H1 (cell line): ENCODE measurements at regions not wholly inside any gene's neighbourhood (a gene's known extent, or its start where the extent isn't known, plus 50 kb on each side); places are given as distances from the start of the nearest gene placed in this dataset.

Experiments
- CTCF ChIA-PET: fragments of 300-600 bp; sonication (Branson Sonifier 250); formaldehyde crosslinking; loops from one replicate; lab custom pipeline; 2021; ENCODE audit not compliant: partially characterized antibody; lab: Charles Lee
- POLR2A ChIA-PET: fragments of 300-600 bp; sonication (Branson Sonifier 250); formaldehyde crosslinking; loops from one replicate; lab custom pipeline; 2021; ENCODE audit warnings: inconsistent platforms; ENCODE audit not compliant: partially characterized antibody; lab: Charles Lee
- DNase-seq, 2 experiments: peaks; one replicate each; pipeline versions ENCODE4 v3.0.0 to v3.0.0-alpha.2; 2010 to 2022; ENCODE audit warnings: low spot score in 2 of 2, low read depth in 1 of 2, mixed read lengths in 1 of 2
- FAIRE-seq: peaks from 2 replicates; lab custom pipeline; 2011; peaks lifted over from hg19 to GRCh38; lab: Jason Lieb, UNC
- H2AFZ ChIP-seq: 2 replicates; pipeline ENCODE4 v1.8.1; 2012; ENCODE audit warnings: low read length, inconsistent platforms
- H2AK5ac ChIP-seq: 2 replicates; pipeline ENCODE4 v1.6.1; 2013; ENCODE audit warnings: low read depth, low read length
- H2BK120ac ChIP-seq: replicated peaks from 2 replicates; pipeline ENCODE3; 2013; ENCODE audit warnings: low read depth, low read length, inconsistent platforms
- H2BK12ac ChIP-seq: 2 replicates; pipeline ENCODE4 v1.6.1; 2013; ENCODE audit warnings: low read depth, low read length
- H2BK15ac ChIP-seq: 2 replicates; pipeline ENCODE4 v1.6.1; 2013; ENCODE audit warnings: low read length
- H2BK20ac ChIP-seq: 2 replicates; pipeline ENCODE4 v1.6.1; 2013; ENCODE audit warnings: low read length
- H2BK5ac ChIP-seq: 2 replicates; pipeline ENCODE4 v1.6.1; 2013; ENCODE audit warnings: low read depth, low read length
- H3K14ac ChIP-seq: 2 replicates; pipeline ENCODE4 v1.6.1; 2013; ENCODE audit warnings: inconsistent platforms; ENCODE audit not compliant: insufficient read length
- H3K18ac ChIP-seq: 2 replicates; pipeline ENCODE4 v1.6.1; 2013; ENCODE audit warnings: low read length; ENCODE audit errors: extremely low read depth
- H3K23ac ChIP-seq: 2 replicates; pipeline ENCODE4 v1.6.1; 2013; ENCODE audit warnings: inconsistent platforms; ENCODE audit not compliant: insufficient read length
- H3K23me2 ChIP-seq: 2 replicates; pipeline ENCODE4 v1.6.1; 2013; ENCODE audit warnings: low read depth, low read length
- H3K27ac ChIP-seq: 2 replicates; pipeline ENCODE4 v1.6.1; 2011; ENCODE audit warnings: low read depth, low read length, inconsistent platforms
- H3K27me3 ChIP-seq, 4 experiments: replicated peaks in 1 of 4; 1 replicate in 1 of 4; 2 replicates in 3 of 4; pipeline versions ENCODE4 v1.6.1 to v1.8.1; 2011 to 2013; ENCODE audit warnings: low read length in 3 of 4, mild to moderate bottlenecking in 3 of 4, inconsistent platforms in 2 of 4, mixed read lengths in 2 of 4, moderate library complexity in 1 of 4; ENCODE audit not compliant: control insufficient read depth in 3 of 4, insufficient read depth in 3 of 4; ENCODE audit errors: extremely low read depth in 1 of 4
- H3K36me3 ChIP-seq, 4 experiments: 2 replicates each; pipeline versions ENCODE4 v1.6.1 to v1.8.1; 2011 to 2013; ENCODE audit warnings: mild to moderate bottlenecking in 4 of 4, low read length in 3 of 4, moderate library complexity in 2 of 4, control low read depth in 1 of 4, inconsistent platforms in 1 of 4; ENCODE audit not compliant: insufficient read depth in 4 of 4, control insufficient read depth in 2 of 4
- H3K4ac ChIP-seq: replicated peaks from 2 replicates; pipeline ENCODE3; 2013; ENCODE audit warnings: low read length, low read depth, mixed read lengths, inconsistent platforms; ENCODE audit not compliant: insufficient read length
- H3K4me1 ChIP-seq, 4 experiments: replicated peaks in 1 of 4; 1 replicate in 1 of 4; 2 replicates in 3 of 4; pipeline versions ENCODE4 v1.6.1 to v1.8.1; 2011 to 2013; ENCODE audit warnings: low read length in 3 of 4, inconsistent platforms in 2 of 4, mixed read lengths in 1 of 4; ENCODE audit not compliant: insufficient read depth in 4 of 4, control insufficient read depth in 3 of 4
- H3K4me2 ChIP-seq, 2 experiments: 2 replicates each; pipeline versions ENCODE4 v1.6.1 to v1.8.1; 2011 to 2013; ENCODE audit warnings: low read depth in 2 of 2, low read length in 2 of 2, control low read depth in 1 of 2, inconsistent platforms in 1 of 2, mild to moderate bottlenecking in 1 of 2; ENCODE audit not compliant: insufficient read depth in 1 of 2
- H3K4me3 ChIP-seq, 4 experiments: fragments of 200-600, 300-600 bp in 1 of 4; sonication (generic), shearing (Covaris generic), sonication (Bioruptor Twin) in 1 of 4; 2 replicates each; pipeline versions ENCODE4 v1.5.1 to v1.8.1; 2011 to 2016; ENCODE audit warnings: low read length in 4 of 4, low read depth in 3 of 4, control low read depth in 2 of 4, inconsistent platforms in 2 of 4, mild to moderate bottlenecking in 2 of 4, mixed read lengths in 1 of 4, moderate library complexity in 1 of 4; ENCODE audit not compliant: insufficient read depth in 2 of 4; ENCODE audit errors: extremely low read depth in 1 of 4
- H3K56ac ChIP-seq: replicated peaks from 2 replicates; pipeline ENCODE3; 2013; ENCODE audit warnings: low read depth, mild to moderate bottlenecking, mixed read lengths, low read length, inconsistent platforms; ENCODE audit not compliant: insufficient read length
- H3K79me1 ChIP-seq: 2 replicates; pipeline ENCODE4 v1.6.1; 2013; ENCODE audit warnings: low read depth, low read length, control low read depth
- H3K79me2 ChIP-seq, 2 experiments: 2 replicates each; pipeline versions ENCODE4 v1.6.1 to v1.8.1; 2012 to 2013; ENCODE audit warnings: low read length in 2 of 2, mild to moderate bottlenecking in 2 of 2, inconsistent platforms in 1 of 2; ENCODE audit not compliant: insufficient read depth in 2 of 2, control insufficient read depth in 1 of 2
- H3K9ac ChIP-seq, 4 experiments: replicated peaks in 1 of 4; 1 replicate in 1 of 4; 2 replicates in 3 of 4; pipeline versions ENCODE4 v1.6.1 to v1.8.1; 2011 to 2013; ENCODE audit warnings: low read depth in 3 of 4, low read length in 3 of 4, control low read depth in 2 of 4, mild to moderate bottlenecking in 2 of 4, moderate library complexity in 2 of 4, inconsistent platforms in 1 of 4; ENCODE audit errors: extremely low read depth in 1 of 4
- H3K9me3 ChIP-seq, 2 experiments: 2 replicates each; pipeline versions ENCODE4 v1.6.1 to v1.8.1; 2012 to 2013; ENCODE audit warnings: mild to moderate bottlenecking in 2 of 2, moderate library complexity in 2 of 2, control low read depth in 1 of 2, inconsistent platforms in 1 of 2, low read depth in 1 of 2, low read length in 1 of 2, mixed read lengths in 1 of 2; ENCODE audit not compliant: insufficient read depth in 2 of 2
- H4K20me1 ChIP-seq, 2 experiments: replicated peaks in 1 of 2; 2 replicates each; pipeline versions ENCODE3 to v1.8.1; 2011 to 2013; ENCODE audit warnings: inconsistent platforms in 2 of 2, low read length in 2 of 2, mild to moderate bottlenecking in 1 of 2; ENCODE audit not compliant: insufficient read depth in 2 of 2, control insufficient read depth in 1 of 2
- H4K5ac ChIP-seq: 2 replicates; pipeline ENCODE4 v1.6.1; 2013; ENCODE audit warnings: low read length, low read depth, mixed read lengths, inconsistent platforms; ENCODE audit not compliant: insufficient read length
- H4K8ac ChIP-seq: 2 replicates; pipeline ENCODE4 v1.8.0; 2013; ENCODE audit warnings: mild to moderate bottlenecking, moderate library complexity, low read length, inconsistent platforms; ENCODE audit not compliant: insufficient read depth; ENCODE audit errors: extremely low read depth
- H4K91ac ChIP-seq: replicated peaks from 2 replicates; pipeline ENCODE3; 2013; ENCODE audit warnings: low read length, mixed read lengths, inconsistent platforms; ENCODE audit not compliant: insufficient read length
- EZH2 ChIP-seq: fragments of 200-600 bp; sonication (generic); IDR thresholded peaks from 2 replicates; pipeline ENCODE4 v1.7.1; 2012; ENCODE audit warnings: low read depth, mild to moderate bottlenecking, moderate library complexity, low read length, inconsistent platforms; ENCODE audit not compliant: severe bottlenecking
- WGBS, 2 experiments: shearing (Covaris generic) in 1 of 2; methylation state at CpG; one replicate each; pipeline versions ENCODE4 v1.1.6 to v1.1.7; 2013 to 2015; ENCODE audit warnings: low lambda C conversion rate in 2 of 2, mixed read lengths in 2 of 2, inconsistent platforms in 1 of 2, low coverage in 1 of 2, missing lambda C conversion rate in 1 of 2; ENCODE audit not compliant: insufficient replicate concordance in 2 of 2, insufficient coverage in 1 of 2, insufficient read length in 1 of 2; ENCODE audit errors: extremely low coverage in 1 of 2, missing lambda C conversion rate in 1 of 2; 5-methylcytosine and 5-hydroxymethylcytosine counted together

DNA sequence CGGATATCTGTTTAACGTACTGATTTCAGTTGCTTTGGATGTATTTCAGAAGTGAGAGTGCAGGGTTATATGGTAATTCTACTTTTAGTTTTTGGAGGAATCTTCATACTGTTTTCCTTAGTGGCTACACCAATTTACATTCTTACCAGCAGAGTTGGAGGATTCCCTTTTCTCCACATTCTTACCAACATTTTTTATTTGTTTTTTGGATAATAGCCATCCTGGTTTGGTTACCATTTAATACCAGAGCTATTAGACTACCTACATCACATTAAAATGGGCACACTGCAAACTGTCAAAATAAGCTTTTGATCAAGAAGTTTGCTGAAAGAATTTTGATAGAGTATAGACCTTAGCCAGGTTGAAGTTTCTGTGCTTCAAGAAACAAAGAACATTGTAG lies 217.2 kb upstream of the CFAP20DC start:
- no peaks in the 10 kb centered on the region for H3K79me1 ChIP-seq
- no peak overlapping the region for H2BK15ac ChIP-seq
- no peak overlapping the region for H4K91ac ChIP-seq
- H3K27ac ChIP-seq: no peak overlapping the region
- no peak overlapping the region for H3K4me3 ChIP-seq
- no peak overlapping the region for H3K14ac ChIP-seq
- no peak overlapping the region for H3K23ac ChIP-seq
- DNase-seq: no peak
- no peak overlapping the region for H4K8ac ChIP-seq
- no peaks in the 10 kb centered on the region for H3K23me2 ChIP-seq
- no peak overlapping the region for H2AK5ac ChIP-seq
- peaks cover 0 to 2% of the 10 kb centered on the region in 2 experiments; a peak in 1 of 4 replicates for H3K9me3 ChIP-seq
- no peak overlapping the region for H3K4ac ChIP-seq
- H2BK20ac ChIP-seq: no peak overlapping the region
- no peak overlapping the region for H2BK5ac ChIP-seq
- no peak overlapping the region for H2AFZ ChIP-seq
- ChIA-PET CTCF (interaction anchor here (1.6 to 1.8 kb wide), 2 partner anchors 19 to 56 kb away, joined by 4 read pairs; no protein-coding TSS in a partner anchor), POLR2A (no interaction called here)
- H3K36me3 ChIP-seq: no peaks in the 10 kb centered on the region
- H4K20me1 ChIP-seq: no peaks in the 10 kb centered on the region
- H4K5ac ChIP-seq: no peak overlapping the region
- no peak overlapping the region for H3K56ac ChIP-seq
- no peak overlapping the region for H2BK12ac ChIP-seq
- no peak overlapping the region for H3K18ac ChIP-seq
- H3K9ac ChIP-seq: no peak overlapping the region
- WGBS, 2 experiments: 52% methylated on average over 2 of the region's 2 CpGs; no CpG with 5 or more reads in 1 of the 2 experiments
- FAIRE-seq: no peak
- no peaks in the 10 kb centered on the region for H3K27me3 ChIP-seq
- H2BK120ac ChIP-seq: no peak overlapping the region
- no peaks in the 10 kb centered on the region for H3K79me2 ChIP-seq
- no peak overlapping the region for H3K4me2 ChIP-seq
- H3K4me1 ChIP-seq: no peaks in the 10 kb centered on the region
- no peak for TF ChIP-seq EZH2
